Amniotic epithelial cell (primary cell): ENCODE measurements at regions not wholly inside any gene's neighbourhood (a gene's known extent, or its start where the extent isn't known, plus 50 kb on each side); places are given as distances from the start of the nearest gene placed in this dataset.

Experiments used
- DNase-seq: peaks from one replicate; pipeline ENCODE4 v3.0.0-alpha.2; 2010; ENCODE audit warnings: low read depth

GRCh38 chr14:28695109-28695508 lies 71.5 kb upstream of the FOXG1 start:
- DNase-seq: no peak

- no peak for DNase-seq
Observed at GRCh38 chr14:28701733-28702132, 64.9 kb upstream of the FOXG1 start.

- DNase-seq: no peak
Observed at GRCh38 chr14:28703482-28703881, 63.1 kb upstream of the FOXG1 start.

- DNase-seq: peak; percentile 26
Observed at GRCh38 chr14:28704153-28704552, 62.4 kb upstream of the FOXG1 start.

GRCh38 chr14:28707814-28708213 lies 58.8 kb upstream of the FOXG1 start:
- DNase-seq: peak; percentile 94

GRCh38 chr14:28709571-28710305 lies 56.8 kb upstream of the FOXG1 start:
- DNase-seq: no peak
